Progenitor cell of endocrine pancreas (in vitro differentiated cells): ENCODE measurements at regions not wholly inside any gene's neighbourhood (a gene's known extent, or its start where the extent isn't known, plus 50 kb on each side); places are given as distances from the start of the nearest gene placed in this dataset.

ENCODE experiments used
- DNase-seq: peaks from one replicate; pipeline ENCODE4 v3.0.0; 2021; ENCODE audit warnings: low spot score; ENCODE audit not compliant: unreplicated experiment
- H3K27ac Mint-ChIP-seq: 2 replicates; pipeline ENCODE4 v1.8.0; 2021; ENCODE audit warnings: mild to moderate bottlenecking, moderate library complexity, mixed read lengths
- H3K27me3 Mint-ChIP-seq: 2 replicates; pipeline ENCODE4 v1.8.0; 2021; ENCODE audit warnings: mixed read lengths
- H3K36me3 Mint-ChIP-seq: 2 replicates; pipeline ENCODE4 v1.8.0; 2022; ENCODE audit warnings: mixed read lengths; ENCODE audit not compliant: insufficient read depth
- H3K4me1 Mint-ChIP-seq: 2 replicates; pipeline ENCODE4 v1.8.0; 2021; ENCODE audit warnings: low read depth, mixed read lengths
- H3K4me3 Mint-ChIP-seq: 2 replicates; pipeline ENCODE4 v1.8.0; 2021; ENCODE audit warnings: low read depth, mild to moderate bottlenecking, moderate library complexity, mixed read lengths
- H3K9me3 Mint-ChIP-seq: 2 replicates; pipeline ENCODE4 v1.8.0; 2021; ENCODE audit warnings: low read depth, mixed read lengths
- CTCF ChIP-seq: fragments of 200-600 bp; sonication (generic); IDR thresholded peaks from one replicate; pipeline ENCODE4 v1.5.0; 2021; ENCODE audit warnings: antibody characterized with exemption, mild to moderate bottlenecking; ENCODE audit not compliant: unreplicated experiment

GRCh38 chr13:34254366-34254765 lies 436.4 kb downstream of the RFC3 start:
- no peaks in the 10 kb centered on the region for H3K27me3 Mint-ChIP-seq
- peaks cover 7% of the 10 kb centered on the region for H3K9me3 Mint-ChIP-seq
- H3K36me3 Mint-ChIP-seq, result peaks cover 1% of the 10 kb centered on the region
- no peak for TF ChIP-seq CTCF
- no peak overlapping the region for H3K4me3 Mint-ChIP-seq
- DNase-seq, result no peak
- peaks cover 10% of the 10 kb centered on the region for H3K4me1 Mint-ChIP-seq
- no peak overlapping the region for H3K27ac Mint-ChIP-seq

DNA sequence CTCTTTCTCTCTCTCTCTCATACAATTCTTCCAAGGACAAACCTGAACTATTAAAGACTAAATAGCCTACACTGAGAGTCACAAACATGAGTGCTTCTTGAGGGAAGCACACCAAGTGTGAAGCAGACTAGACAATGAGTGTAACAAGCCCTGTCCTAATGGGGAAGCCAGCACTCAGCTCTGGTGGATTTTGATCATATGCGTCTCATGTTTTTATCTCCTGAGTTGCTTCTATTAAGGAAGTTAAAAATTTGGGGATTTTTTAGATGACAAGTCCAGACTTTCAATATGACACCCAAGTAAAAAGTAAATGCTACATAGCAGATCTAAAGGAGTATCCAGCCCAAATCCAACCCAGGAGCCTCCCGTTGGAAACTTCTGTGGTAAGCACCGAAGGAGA lies 437.8 kb downstream of the RFC3 start:
- no peak for DNase-seq
- Mint-ChIP-seq H3K36me3 (peaks cover 1% of the 10 kb centered on the region), H3K4me1 (peaks cover 10% of the 10 kb centered on the region), H3K27me3 (no peaks in the 10 kb centered on the region), H3K9me3 (peaks cover 7% of the 10 kb centered on the region), H3K4me3 (no peak overlapping the region), H3K27ac (no peak overlapping the region)
- TF ChIP-seq CTCF, result no peak

- Mint-ChIP-seq H3K27ac (no peak overlapping the region), H3K4me3 (no peak overlapping the region), H3K27me3 (no peaks in the 10 kb centered on the region)
Measured at GRCh38 chr13:34256236-34256635, 438.3 kb downstream of the RFC3 start.

GRCh38 chr13:34257966-34258365 lies 440.0 kb downstream of the RFC3 start:
- peaks cover 9% of the 10 kb centered on the region for H3K4me1 Mint-ChIP-seq
- no peak overlapping the region for H3K4me3 Mint-ChIP-seq
- H3K27ac Mint-ChIP-seq, result no peak overlapping the region
- peaks cover 5% of the 10 kb centered on the region for H3K9me3 Mint-ChIP-seq
- peaks cover 1% of the 10 kb centered on the region for H3K36me3 Mint-ChIP-seq
- no peak for DNase-seq
- TF ChIP-seq CTCF, result no peak
- H3K27me3 Mint-ChIP-seq, result no peaks in the 10 kb centered on the region

More at GRCh38 chr13:34256236-34256635, 438.3 kb downstream of the RFC3 start:
- Mint-ChIP-seq H3K4me1 (peaks cover 9% of the 10 kb centered on the region), H3K36me3 (peaks cover 1% of the 10 kb centered on the region), H3K9me3 (peaks cover 7% of the 10 kb centered on the region)
- TF ChIP-seq CTCF, result no peak
- DNase-seq, result no peak

DNA sequence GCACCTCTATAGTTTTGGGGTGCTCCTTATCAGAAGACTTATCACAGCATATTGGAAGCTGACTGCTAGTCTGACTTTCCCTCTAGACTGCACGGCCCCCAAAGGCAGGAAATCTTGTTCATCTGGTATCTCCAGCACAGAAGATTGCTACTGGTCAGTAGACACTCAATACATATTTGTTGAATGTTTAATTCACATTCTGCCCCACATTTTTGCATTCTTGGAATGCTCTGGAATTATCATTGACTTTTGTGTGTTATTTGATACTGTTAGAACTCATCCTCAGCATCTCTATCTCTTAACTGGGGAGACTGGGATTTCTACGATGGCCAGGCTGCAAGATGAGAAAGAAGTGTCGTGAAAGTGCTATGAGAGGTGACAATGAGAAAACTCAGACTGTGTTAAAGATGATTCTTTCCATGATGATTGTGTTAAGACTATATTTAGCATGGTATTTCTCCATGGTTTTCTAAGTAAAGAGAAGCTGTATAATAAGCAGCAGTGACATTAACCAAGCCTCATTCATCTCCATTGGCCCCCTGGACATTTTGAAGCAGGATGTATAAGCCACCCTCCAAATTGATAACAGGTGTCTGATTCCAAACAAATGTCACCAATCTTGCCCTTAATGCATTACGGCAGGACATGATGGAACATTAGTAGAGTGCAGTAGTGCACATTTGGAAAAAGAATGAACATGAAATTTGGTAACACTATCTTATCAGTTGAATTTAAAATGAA lies 440.9 kb downstream of the RFC3 start:
- Mint-ChIP-seq H3K27me3 (no peaks in the 10 kb centered on the region), H3K4me3 (no peak overlapping the region), H3K9me3 (no peaks in the 10 kb centered on the region), H3K27ac (no peak overlapping the region), H3K4me1 (peaks cover 5% of the 10 kb centered on the region), H3K36me3 (peaks cover 1% of the 10 kb centered on the region)
- DNase-seq, result no peak
- TF ChIP-seq CTCF, result no peak
